Transverse colon (tissue), 4 donors: ENCODE measurements at regions not wholly inside any gene's neighbourhood (a gene's known extent, or its start where the extent isn't known, plus 50 kb on each side); places are given as distances from the start of the nearest gene placed in this dataset.

ENCODE experiments used
- DNase-seq: peaks from one replicate; pipeline ENCODE4 v3.0.0-alpha.2; 2019
- H3K27ac ChIP-seq, 4 donors: fragments of 200-600 bp; sonication (generic); 2 replicates each; pipeline ENCODE4 v1.5.1; 2016 to 2018; ENCODE audit warnings: inconsistent platforms in 4 of 4
- H3K27me3 ChIP-seq: fragments of 200-600 bp; sonication (generic); 2 replicates; pipeline ENCODE4 v1.5.1; 2017; ENCODE audit warnings: inconsistent platforms
- H3K36me3 ChIP-seq, 4 donors: fragments of 200-600 bp; sonication (generic); 2 replicates each; pipeline ENCODE4 v1.5.1; 2017 to 2019; ENCODE audit warnings: inconsistent platforms in 4 of 4
- H3K4me1 ChIP-seq, 4 donors: fragments of 200-600 bp; sonication (generic); 2 replicates each; pipeline ENCODE4 v1.5.1; 2017 to 2020; ENCODE audit warnings: inconsistent platforms in 4 of 4
- H3K4me3 ChIP-seq, 4 donors: fragments of 200-600 bp; sonication (generic); 1 replicate in 1 of 4; 2 replicates in 3 of 4; pipeline versions ENCODE4 v1.5.1 to v1.6.1; 2017 to 2019; ENCODE audit warnings: inconsistent platforms in 4 of 4
- H3K9me3 ChIP-seq, 2 donors: fragments of 200-600 bp; sonication (generic); 2 replicates each; pipeline ENCODE4 v1.5.1; 2017 to 2019; ENCODE audit warnings: inconsistent platforms in 2 of 2
- EP300 ChIP-seq: sonication (generic); formaldehyde crosslinking; IDR thresholded peaks from one replicate; pipeline ENCODE4 v1.6.1; 2017; ENCODE audit warnings: antibody characterized with exemption, low read depth
- POLR2A ChIP-seq: fragments of 450-650 bp; IDR thresholded peaks from one replicate; pipeline ENCODE4 v1.6.1; 2016; ENCODE audit warnings: antibody characterized with exemption, mild to moderate bottlenecking, moderate library complexity
- POLR2AphosphoS5 ChIP-seq, 3 donors: sonication (generic); formaldehyde crosslinking; IDR thresholded peaks; one replicate each; pipeline ENCODE4 v1.6.1; 2016; ENCODE audit warnings: antibody characterized with exemption in 3 of 3
- WGBS, 2 donors: methylation state at CpG; one replicate each; pipeline ENCODE4 v1.1.5; 2018; ENCODE audit warnings: low coverage in 1 of 2; 5-methylcytosine and 5-hydroxymethylcytosine counted together
- in situ Hi-C, 4 donors: fragments of 200-750 bp; cut with MboI; loops; one replicate each; pipeline versions ENCODE4 v1.15.0 to v1.15.1; 2017; ENCODE audit warnings: low sequenced_read_pairs in 3 of 4, low pct_ligation_motif_present in 1 of 4, low pct_unique_long_range_greater_than_20kb in 1 of 4
- intact Hi-C: fragments of 100-400 bp; cut with DNase I; formaldehyde crosslinking; loops from one replicate; pipeline ENCODE4 v1.15.1; 2023; ENCODE audit warnings: low total_unique reads
- small RNA-seq, 4 donors: library from RNA; depleted of rRNA; stranded (forward); fragments of <200 nt; gene quantifications; one replicate each; pipeline ENCODE3, GENCODE V24; 2016
- TF ChIP-seq, protein P1 (sequence below), 5 experiments: fragments of 200-600 bp in 3 of 5; fragments of 450-650 bp in 2 of 5; sonication (generic) in 3 of 5; IDR thresholded peaks; 1 replicate in 2 of 5; 2 replicates in 3 of 5; pipeline ENCODE4 v1.5.1; 2016 to 2017; ENCODE audit warnings: antibody characterized with exemption in 5 of 5, inconsistent platforms in 3 of 5, mild to moderate bottlenecking in 2 of 5, moderate library complexity in 1 of 5

DNA sequence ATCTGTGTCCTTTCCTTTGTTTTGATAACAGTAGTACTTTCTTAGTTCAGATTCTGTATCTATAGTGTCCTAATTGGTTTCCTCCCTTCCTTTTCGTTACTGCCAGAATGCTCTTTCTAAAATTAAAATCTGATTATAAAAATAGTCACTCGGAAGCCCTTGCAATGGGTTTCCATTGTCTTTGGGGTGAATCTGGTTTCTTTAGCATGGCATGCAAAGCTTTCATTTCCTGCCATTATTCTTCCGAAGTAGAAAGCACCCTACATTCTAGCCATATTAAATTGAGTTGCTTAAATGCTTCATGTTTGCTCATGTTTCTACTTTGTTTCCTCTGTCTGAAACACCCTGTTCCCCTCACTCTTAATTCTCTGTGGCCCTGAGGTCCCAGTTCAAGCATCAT, 53.2 kb upstream of the MACF1 start:
- Histone ChIP-seq H3K36me3 (no peaks in the 10 kb centered on the region), H3K27me3 (no peaks in the 10 kb centered on the region), H3K27ac (no peak overlapping the region), H3K9me3 (no peaks in the 10 kb centered on the region), H3K4me3 (no peak overlapping the region), H3K4me1 (peaks cover 0 to 50% (median 15%) of the 10 kb centered on the region in 4 donors)
- 77 to 89% methylated on average over 3 of the region's 3 CpGs for WGBS, 2 donors
- in situ Hi-C loops (no loop called here), intact Hi-C loops (no loop called here)
- DNase-seq = no peak
- TF ChIP-seq, protein P1, sequence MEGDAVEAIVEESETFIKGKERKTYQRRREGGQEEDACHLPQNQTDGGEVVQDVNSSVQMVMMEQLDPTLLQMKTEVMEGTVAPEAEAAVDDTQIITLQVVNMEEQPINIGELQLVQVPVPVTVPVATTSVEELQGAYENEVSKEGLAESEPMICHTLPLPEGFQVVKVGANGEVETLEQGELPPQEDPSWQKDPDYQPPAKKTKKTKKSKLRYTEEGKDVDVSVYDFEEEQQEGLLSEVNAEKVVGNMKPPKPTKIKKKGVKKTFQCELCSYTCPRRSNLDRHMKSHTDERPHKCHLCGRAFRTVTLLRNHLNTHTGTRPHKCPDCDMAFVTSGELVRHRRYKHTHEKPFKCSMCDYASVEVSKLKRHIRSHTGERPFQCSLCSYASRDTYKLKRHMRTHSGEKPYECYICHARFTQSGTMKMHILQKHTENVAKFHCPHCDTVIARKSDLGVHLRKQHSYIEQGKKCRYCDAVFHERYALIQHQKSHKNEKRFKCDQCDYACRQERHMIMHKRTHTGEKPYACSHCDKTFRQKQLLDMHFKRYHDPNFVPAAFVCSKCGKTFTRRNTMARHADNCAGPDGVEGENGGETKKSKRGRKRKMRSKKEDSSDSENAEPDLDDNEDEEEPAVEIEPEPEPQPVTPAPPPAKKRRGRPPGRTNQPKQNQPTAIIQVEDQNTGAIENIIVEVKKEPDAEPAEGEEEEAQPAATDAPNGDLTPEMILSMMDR (IDR thresholded peaks at IDR 0.05) = no peak
- TF ChIP-seq EP300 = no peak
- TF ChIP-seq POLR2AphosphoS5 (IDR thresholded peaks at IDR 0.05) = no peak
- TF ChIP-seq POLR2A = no peak

DNA sequence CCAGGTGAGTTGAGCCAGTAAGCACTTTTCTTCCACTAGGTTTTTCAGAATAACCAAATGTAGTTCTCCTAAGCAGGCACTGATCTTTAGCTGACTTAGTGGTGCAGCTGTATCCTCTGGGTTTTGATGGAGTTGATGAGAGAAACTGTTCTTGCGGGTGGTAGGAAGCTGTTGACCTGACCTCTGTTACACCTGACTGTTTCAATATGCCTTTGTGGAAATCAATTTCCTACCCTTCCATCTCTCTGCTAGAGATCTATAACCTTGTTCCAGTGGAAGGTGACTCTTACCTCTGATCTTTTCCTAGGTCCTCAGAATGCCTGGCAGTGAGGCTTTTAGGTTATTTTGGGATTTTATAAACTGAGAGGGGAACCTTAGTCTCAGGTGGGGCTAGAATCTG, 51.6 kb upstream of the MACF1 start:
- no peak for DNase-seq
- Histone ChIP-seq H3K27me3 (no peaks in the 10 kb centered on the region), H3K4me1 (peaks cover 5 to 59% (median 18%) of the 10 kb centered on the region in 4 donors), H3K9me3 (no peaks in the 10 kb centered on the region), H3K27ac (peak overlapping the region in 2 of 4 donors; percentile 58 to 64), H3K4me3 (no peak overlapping the region), H3K36me3 (no peaks in the 10 kb centered on the region)
- intact Hi-C loops = no loop called here
- 83 to 86% methylated on average over 1 of the region's 1 CpG for WGBS, 2 donors
- TF ChIP-seq EP300 (no peak), POLR2AphosphoS5 (IDR thresholded peaks at IDR 0.05) (no peak)
- TF ChIP-seq, protein P1 (IDR thresholded peaks at IDR 0.05) = no peak
- in situ Hi-C loops = no loop called here

DNA sequence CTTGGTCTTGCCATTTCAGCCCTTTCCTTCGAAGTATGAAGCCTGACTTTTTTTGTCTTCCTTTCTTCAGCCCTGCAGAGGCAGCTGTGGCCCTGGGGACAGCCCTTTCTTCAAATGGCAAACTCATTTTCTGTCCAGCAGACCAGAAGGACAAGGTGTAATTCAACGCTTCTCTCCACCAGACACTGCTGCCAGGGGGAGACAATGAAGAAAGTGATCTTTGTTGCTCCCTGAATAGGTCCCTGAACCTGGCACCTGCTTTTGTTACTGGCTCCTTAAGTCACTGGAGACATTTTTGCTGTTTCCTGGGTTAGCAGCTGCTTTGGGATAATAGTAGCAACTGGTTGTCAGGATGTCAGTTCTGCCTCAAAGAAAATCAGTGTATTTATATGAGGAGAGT, 50.8 kb upstream of the MACF1 start:
- intact Hi-C loops = no loop called here
- TF ChIP-seq POLR2AphosphoS5 (IDR thresholded peaks at IDR 0.05) (no peak), POLR2A (no peak), EP300 (no peak)
- TF ChIP-seq, protein P1 (IDR thresholded peaks at IDR 0.05) = no peak
- peak overlapping the region; percentile 58 to 64 (median 62) for H3K27ac ChIP-seq
- 83% methylated on average over 2 of the region's 2 CpGs; no CpG with 5 or more reads in 1 of the 2 donors for WGBS, 2 donors
- in situ Hi-C loops = no loop called here
- no peak for DNase-seq
- no peaks in the 10 kb centered on the region for H3K27me3 ChIP-seq
- H3K36me3 ChIP-seq = no peaks in the 10 kb centered on the region
- no peak overlapping the region for H3K4me3 ChIP-seq
- H3K4me1 ChIP-seq = peaks cover 7 to 63% (median 24%) of the 10 kb centered on the region in 4 donors
- H3K9me3 ChIP-seq = no peaks in the 10 kb centered on the region

GRCh38 chr1:39154553-39155421, 49.7 kb upstream of the MACF1 start:
- peak overlapping the region; percentile 58 to 64 (median 62) for H3K27ac ChIP-seq
- peak; percentile 28 for DNase-seq
- intact Hi-C loops = no loop called here
- TF ChIP-seq EP300 = no peak
- TF ChIP-seq POLR2AphosphoS5 (IDR thresholded peaks at IDR 0.05) = peak in 2 of 3 donors; percentile 14 to 65
- no peak for TF ChIP-seq POLR2A
- TF ChIP-seq, protein P1 (IDR thresholded peaks at IDR 0.05) = no peak
- no peaks in the 10 kb centered on the region for H3K9me3 ChIP-seq
- H3K27me3 ChIP-seq = no peaks in the 10 kb centered on the region
- no peak overlapping the region for H3K4me3 ChIP-seq
- no peaks in the 10 kb centered on the region for H3K36me3 ChIP-seq
- in situ Hi-C loops = no loop called here
- WGBS, 2 donors = 68 to 71% methylated on average over 4 to 6 of the region's 6 CpGs
- H3K4me1 ChIP-seq = peaks cover 10 to 74% (median 35%) of the 10 kb centered on the region in 4 donors

Small RNAs in the stretch of these regions (small RNA-seq; reads per million reads assigned to genes)
- gene RNA5SP44 (0 reads per million in 4 donors), gene RNU6-608P (0 reads per million in 4 donors)
